Mesenteric fat pad (tissue), 1 donor: ENCODE measurements at regions not wholly inside any gene's neighbourhood (a gene's known extent, or its start where the extent isn't known, plus 50 kb on each side); places are given as distances from the start of the nearest gene placed in this dataset.

Experiments
- DNase-seq: peaks from one replicate; pipeline ENCODE4 v3.0.0-alpha.2; 2020; ENCODE audit warnings: low spot score
- donor health status: DM: yes; HTN: yes; CAD: no.

- no peak for DNase-seq
These were observed 1824.2 kb downstream of the OLFM4 start for GRCh38 chr13:54852831-54853230.

GRCh38 chr13:54859827-54860226, 1831.2 kb downstream of the OLFM4 start:
- no peak for DNase-seq

GRCh38 chr13:54875111-54875510, 1846.5 kb downstream of the OLFM4 start:
- DNase-seq = no peak

- no peak for DNase-seq
These were observed 1850.4 kb downstream of the OLFM4 start for GRCh38 chr13:54879036-54879435.

- DNase-seq = no peak
These were observed 1856.1 kb downstream of the OLFM4 start for GRCh38 chr13:54884682-54885081.

GRCh38 chr13:54890976-54891375, 1862.4 kb downstream of the OLFM4 start:
- no peak for DNase-seq

GRCh38 chr13:54901316-54901715, 1872.7 kb downstream of the OLFM4 start:
- no peak for DNase-seq

- DNase-seq = no peak
These were observed 1883.8 kb downstream of the OLFM4 start for GRCh38 chr13:54912367-54912766.

GRCh38 chr13:54913668-54914067, 1885.1 kb downstream of the OLFM4 start:
- DNase-seq = no peak

GRCh38 chr13:54927538-54927937, 1898.9 kb downstream of the OLFM4 start:
- DNase-seq = no peak

- DNase-seq = no peak
These were observed 1899.5 kb downstream of the OLFM4 start for GRCh38 chr13:54928071-54928470.

GRCh38 chr13:54934121-54934520, 1905.5 kb downstream of the OLFM4 start:
- DNase-seq = no peak

GRCh38 chr13:54945973-54946372, 1917.4 kb downstream of the OLFM4 start:
- DNase-seq = no peak

GRCh38 chr13:54949735-54950134, 1921.1 kb downstream of the OLFM4 start:
- DNase-seq = no peak

GRCh38 chr13:54950546-54950945, 1921.9 kb downstream of the OLFM4 start:
- no peak for DNase-seq

- DNase-seq = no peak
These were observed 1925.2 kb downstream of the OLFM4 start for GRCh38 chr13:54953786-54954185.

- DNase-seq = no peak
These were observed 1930.2 kb downstream of the OLFM4 start for GRCh38 chr13:54958781-54959180.

- DNase-seq = no peak
These were observed 1937.3 kb downstream of the OLFM4 start for GRCh38 chr13:54965881-54966280.

- no peak for DNase-seq
These were observed 1944.2 kb downstream of the OLFM4 start for GRCh38 chr13:54972838-54973237.

- no peak for DNase-seq
These were observed 1947.1 kb downstream of the OLFM4 start for GRCh38 chr13:54975676-54976075.

GRCh38 chr13:54980651-54981050, 1952.0 kb downstream of the OLFM4 start:
- no peak for DNase-seq

- no peak for DNase-seq
These were observed 1960.8 kb downstream of the OLFM4 start for GRCh38 chr13:54989418-54989817.

- no peak for DNase-seq
These were observed 1970.8 kb downstream of the OLFM4 start for GRCh38 chr13:54999399-54999907.

GRCh38 chr13:55000043-55000442, 1971.4 kb downstream of the OLFM4 start:
- no peak for DNase-seq
